NT2/D1 (cell line): ENCODE measurements at regions not wholly inside any gene's neighbourhood (a gene's known extent, or its start where the extent isn't known, plus 50 kb on each side); places are given as distances from the start of the nearest gene placed in this dataset.

ENCODE experiments used
- SUZ12 ChIP-seq: IDR thresholded peaks from 2 replicates; pipeline ENCODE4 v1.6.1; 2011; ENCODE audit not compliant: insufficient read length, insufficient read depth; ENCODE audit errors: extremely low read depth
- YY1 ChIP-seq: IDR thresholded peaks from 2 replicates; pipeline ENCODE4 v1.6.1; 2011; ENCODE audit not compliant: insufficient read length, insufficient read depth
- ZNF274 ChIP-seq: IDR thresholded peaks from 2 replicates; pipeline ENCODE4 v1.6.1; 2011; ENCODE audit warnings: mild to moderate bottlenecking, low read depth, low read length

GRCh38 chr7:9900339-9900738, 1073.3 kb upstream of the PHF14 start:
- no peak for TF ChIP-seq SUZ12
- no peak for TF ChIP-seq ZNF274
- TF ChIP-seq YY1 = no peak
